ENCODE measurements at regions not wholly inside any gene's neighbourhood (a gene's known extent, or its start where the extent isn't known, plus 50 kb on each side); places are given as distances from the start of the nearest gene placed in this dataset.

DNA sequence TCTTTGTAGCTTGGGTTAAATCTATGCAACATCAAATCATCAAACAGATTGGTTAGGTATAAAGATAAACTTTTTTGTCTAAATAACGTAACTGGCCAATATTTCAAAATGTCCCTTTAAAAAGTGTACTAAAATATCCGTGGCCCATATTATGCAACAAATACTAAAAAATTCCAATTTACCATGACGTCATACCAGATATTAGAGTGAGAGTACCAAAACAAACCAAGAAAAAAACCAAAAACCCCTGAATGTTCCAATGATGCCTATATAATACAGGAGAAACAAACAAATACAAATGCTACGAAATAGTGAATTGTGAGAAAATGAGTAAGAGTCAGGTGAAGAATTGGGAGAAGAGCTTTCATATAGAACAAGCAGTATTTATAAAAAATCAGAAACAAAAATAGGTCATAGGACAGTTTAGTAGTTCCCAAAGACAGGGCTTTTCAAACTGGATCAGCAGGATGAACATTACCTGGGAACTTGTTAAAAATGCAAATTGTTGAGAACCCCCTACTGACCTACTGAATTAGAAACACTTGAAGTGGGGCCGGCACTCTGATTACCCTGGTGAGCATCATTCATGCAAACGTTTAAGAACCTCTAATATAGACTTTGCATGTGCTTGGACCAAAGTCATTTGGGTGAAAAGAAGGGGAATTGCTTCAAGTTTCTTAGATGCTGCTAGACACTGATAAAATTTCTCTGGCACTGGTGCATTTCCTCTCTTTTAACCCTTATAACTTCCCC lies 753.7 kb downstream of the DSC3 start:
- TF ChIP-seq, protein P1, sequence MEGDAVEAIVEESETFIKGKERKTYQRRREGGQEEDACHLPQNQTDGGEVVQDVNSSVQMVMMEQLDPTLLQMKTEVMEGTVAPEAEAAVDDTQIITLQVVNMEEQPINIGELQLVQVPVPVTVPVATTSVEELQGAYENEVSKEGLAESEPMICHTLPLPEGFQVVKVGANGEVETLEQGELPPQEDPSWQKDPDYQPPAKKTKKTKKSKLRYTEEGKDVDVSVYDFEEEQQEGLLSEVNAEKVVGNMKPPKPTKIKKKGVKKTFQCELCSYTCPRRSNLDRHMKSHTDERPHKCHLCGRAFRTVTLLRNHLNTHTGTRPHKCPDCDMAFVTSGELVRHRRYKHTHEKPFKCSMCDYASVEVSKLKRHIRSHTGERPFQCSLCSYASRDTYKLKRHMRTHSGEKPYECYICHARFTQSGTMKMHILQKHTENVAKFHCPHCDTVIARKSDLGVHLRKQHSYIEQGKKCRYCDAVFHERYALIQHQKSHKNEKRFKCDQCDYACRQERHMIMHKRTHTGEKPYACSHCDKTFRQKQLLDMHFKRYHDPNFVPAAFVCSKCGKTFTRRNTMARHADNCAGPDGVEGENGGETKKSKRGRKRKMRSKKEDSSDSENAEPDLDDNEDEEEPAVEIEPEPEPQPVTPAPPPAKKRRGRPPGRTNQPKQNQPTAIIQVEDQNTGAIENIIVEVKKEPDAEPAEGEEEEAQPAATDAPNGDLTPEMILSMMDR (tag by site-specific recombination; IDR thresholded peaks at IDR 0.05), result no peak
- TF ChIP-seq ZFP3 (tag by site-specific recombination; IDR thresholded peaks at IDR 0.05; ENCODE audit: low read depth) (no peak), ZNF10 (tag by site-specific recombination; IDR thresholded peaks at IDR 0.05) (no peak)
- TF ChIP-seq, protein P2, sequence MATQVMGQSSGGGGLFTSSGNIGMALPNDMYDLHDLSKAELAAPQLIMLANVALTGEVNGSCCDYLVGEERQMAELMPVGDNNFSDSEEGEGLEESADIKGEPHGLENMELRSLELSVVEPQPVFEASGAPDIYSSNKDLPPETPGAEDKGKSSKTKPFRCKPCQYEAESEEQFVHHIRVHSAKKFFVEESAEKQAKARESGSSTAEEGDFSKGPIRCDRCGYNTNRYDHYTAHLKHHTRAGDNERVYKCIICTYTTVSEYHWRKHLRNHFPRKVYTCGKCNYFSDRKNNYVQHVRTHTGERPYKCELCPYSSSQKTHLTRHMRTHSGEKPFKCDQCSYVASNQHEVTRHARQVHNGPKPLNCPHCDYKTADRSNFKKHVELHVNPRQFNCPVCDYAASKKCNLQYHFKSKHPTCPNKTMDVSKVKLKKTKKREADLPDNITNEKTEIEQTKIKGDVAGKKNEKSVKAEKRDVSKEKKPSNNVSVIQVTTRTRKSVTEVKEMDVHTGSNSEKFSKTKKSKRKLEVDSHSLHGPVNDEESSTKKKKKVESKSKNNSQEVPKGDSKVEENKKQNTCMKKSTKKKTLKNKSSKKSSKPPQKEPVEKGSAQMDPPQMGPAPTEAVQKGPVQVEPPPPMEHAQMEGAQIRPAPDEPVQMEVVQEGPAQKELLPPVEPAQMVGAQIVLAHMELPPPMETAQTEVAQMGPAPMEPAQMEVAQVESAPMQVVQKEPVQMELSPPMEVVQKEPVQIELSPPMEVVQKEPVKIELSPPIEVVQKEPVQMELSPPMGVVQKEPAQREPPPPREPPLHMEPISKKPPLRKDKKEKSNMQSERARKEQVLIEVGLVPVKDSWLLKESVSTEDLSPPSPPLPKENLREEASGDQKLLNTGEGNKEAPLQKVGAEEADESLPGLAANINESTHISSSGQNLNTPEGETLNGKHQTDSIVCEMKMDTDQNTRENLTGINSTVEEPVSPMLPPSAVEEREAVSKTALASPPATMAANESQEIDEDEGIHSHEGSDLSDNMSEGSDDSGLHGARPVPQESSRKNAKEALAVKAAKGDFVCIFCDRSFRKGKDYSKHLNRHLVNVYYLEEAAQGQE (tag by site-specific recombination; IDR thresholded peaks at IDR 0.05), result no peak
- TF ChIP-seq, protein P3, sequence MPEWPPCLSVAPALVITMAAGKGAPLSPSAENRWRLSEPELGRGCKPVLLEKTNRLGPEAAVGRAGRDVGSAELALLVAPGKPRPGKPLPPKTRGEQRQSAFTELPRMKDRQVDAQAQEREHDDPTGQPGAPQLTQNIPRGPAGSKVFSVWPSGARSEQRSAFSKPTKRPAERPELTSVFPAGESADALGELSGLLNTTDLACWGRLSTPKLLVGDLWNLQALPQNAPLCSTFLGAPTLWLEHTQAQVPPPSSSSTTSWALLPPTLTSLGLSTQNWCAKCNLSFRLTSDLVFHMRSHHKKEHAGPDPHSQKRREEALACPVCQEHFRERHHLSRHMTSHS (tag by site-specific recombination; IDR thresholded peaks at IDR 0.05), result no peak
